B cell (primary cell): ENCODE measurements at regions not wholly inside any gene's neighbourhood (a gene's known extent, or its start where the extent isn't known, plus 50 kb on each side); places are given as distances from the start of the nearest gene placed in this dataset.

Source experiments
- ATAC-seq: fragments of 200-7000 bp; cut with Tn5 transposase; one replicate; pipeline ENCODE4 v1.10.0; 2021; ENCODE audit warnings: low read depth, mild to moderate bottlenecking, moderate number of reproducible peaks, moderate library complexity
- CTCF ChIA-PET: fragments of 350-600 bp; sonication (Branson Sonifier 250); formaldehyde crosslinking; loops from one replicate; lab custom pipeline; 2021; ENCODE audit warnings: antibody characterized with exemption, inconsistent platforms; lab: Charles Lee
- POLR2A ChIA-PET: fragments of 350-600 bp; sonication (Branson Sonifier 250); formaldehyde crosslinking; loops from one replicate; lab custom pipeline; 2021; ENCODE audit warnings: antibody characterized with exemption; lab: Charles Lee
- DNase-seq: peaks from one replicate; pipeline ENCODE4 v3.0.0; 2013
- H2AFZ ChIP-seq: 2 replicates; pipeline ENCODE4 v1.6.1; 2012; ENCODE audit warnings: mild to moderate bottlenecking, low read depth, low read length; ENCODE audit not compliant: insufficient read depth, poor library complexity, severe bottlenecking
- H3K27ac ChIP-seq, 2 donors: 1 replicate in 1 of 2; 2 replicates in 1 of 2; pipeline ENCODE4 v1.5.1; 2012 to 2013; ENCODE audit warnings: low read length in 2 of 2, mild to moderate bottlenecking in 2 of 2, moderate library complexity in 1 of 2
- H3K27me3 ChIP-seq, 4 experiments: fragments of 200-600 bp in 1 of 4; sonication (generic) in 1 of 4; replicated peaks in 1 of 4; 1 replicate in 2 of 4; 2 replicates in 2 of 4; pipeline versions ENCODE4 v1.6.1 to v1.7.0; 2013 to 2016; ENCODE audit warnings: low read length in 3 of 4, mild to moderate bottlenecking in 2 of 4, mixed read lengths in 1 of 4, moderate library complexity in 1 of 4; ENCODE audit not compliant: insufficient read depth in 4 of 4, control insufficient read depth in 3 of 4; ENCODE audit errors: control extremely low read depth in 1 of 4
- H3K36me3 ChIP-seq, 2 experiments: replicated peaks in 1 of 2; 1 replicate in 1 of 2; 2 replicates in 1 of 2; pipeline versions ENCODE4 v1.6.1 to v1.7.1; 2013; ENCODE audit warnings: low read length in 1 of 2; ENCODE audit not compliant: insufficient read depth in 2 of 2, control insufficient read depth in 1 of 2; ENCODE audit errors: control extremely low read depth in 1 of 2, extremely low read depth in 1 of 2
- H3K4me1 ChIP-seq, 2 donors: fragments of 200-600 bp in 1 of 2; sonication (generic) in 1 of 2; 1 replicate in 1 of 2; 2 replicates in 1 of 2; pipeline versions ENCODE4 v1.5.1 to v1.6.1; 2013 to 2017; ENCODE audit warnings: low read length in 2 of 2; ENCODE audit not compliant: control insufficient read depth in 2 of 2, insufficient read depth in 2 of 2
- H3K4me2 ChIP-seq: replicated peaks from 2 replicates; pipeline ENCODE3; 2012; ENCODE audit warnings: mild to moderate bottlenecking, low read depth, low read length; ENCODE audit not compliant: poor library complexity, severe bottlenecking
- H3K4me3 ChIP-seq, 5 experiments: fragments of 200-600 bp in 1 of 5; sonication (generic) in 1 of 5; 1 replicate in 3 of 5; 2 replicates in 2 of 5; pipeline versions ENCODE4 v1.5.1 to v1.7.0; 2011 to 2016; ENCODE audit warnings: low read length in 4 of 5, mild to moderate bottlenecking in 4 of 5, low read depth in 2 of 5, control low read depth in 1 of 5, moderate library complexity in 1 of 5; ENCODE audit not compliant: insufficient read depth in 1 of 5; ENCODE audit errors: control extremely low read depth in 1 of 5, extremely low read depth in 1 of 5
- H3K79me2 ChIP-seq: fragments of 200-600 bp; sonication (generic); one replicate; pipeline ENCODE4 v1.6.0; 2016; ENCODE audit warnings: low read length; ENCODE audit not compliant: control insufficient read depth, insufficient read depth
- H3K9ac ChIP-seq: fragments of 200-600 bp; sonication (generic); 2 replicates; pipeline ENCODE4 v1.6.1; 2017; ENCODE audit warnings: mild to moderate bottlenecking, low read length, moderate library complexity
- H3K9me3 ChIP-seq, 3 donors: one replicate each; pipeline versions ENCODE4 v1.6.1 to v1.7.1; 2013; ENCODE audit warnings: low read length in 2 of 3; ENCODE audit not compliant: control insufficient read depth in 2 of 3, insufficient read depth in 1 of 3; ENCODE audit errors: control extremely low read depth in 1 of 3
- H4K20me1 ChIP-seq: 2 replicates; pipeline ENCODE4 v1.6.0; 2012; ENCODE audit warnings: mild to moderate bottlenecking, low read length; ENCODE audit not compliant: insufficient read depth, control insufficient read depth, poor library complexity, severe bottlenecking
- H3K27ac Mint-ChIP-seq: one replicate; pipeline ENCODE4 v1.8.0; 2021; ENCODE audit warnings: mixed read lengths
- H3K27me3 Mint-ChIP-seq: one replicate; pipeline ENCODE4 v1.8.0; 2021; ENCODE audit warnings: mixed read lengths
- H3K4me1 Mint-ChIP-seq: one replicate; pipeline ENCODE4 v1.8.0; 2021; ENCODE audit warnings: mixed read lengths
- H3K4me3 Mint-ChIP-seq: one replicate; pipeline ENCODE4 v1.8.0; 2021; ENCODE audit warnings: mixed read lengths
- H3K9me3 Mint-ChIP-seq: one replicate; pipeline ENCODE4 v1.8.0; 2022; ENCODE audit warnings: mixed read lengths; ENCODE audit not compliant: insufficient read depth
- EZH2 ChIP-seq: IDR thresholded peaks from 2 replicates; pipeline ENCODE4 v1.6.1; 2012; ENCODE audit warnings: borderline replicate concordance, low read depth, mild to moderate bottlenecking, moderate library complexity, low read length; ENCODE audit not compliant: insufficient read depth, poor library complexity, severe bottlenecking
- WGBS: methylation state at CpG from one replicate; pipeline ENCODE4 v1.1.5; 2013; ENCODE audit warnings: missing lambda C conversion rate; ENCODE audit not compliant: insufficient coverage; 5-methylcytosine and 5-hydroxymethylcytosine counted together
- intact Hi-C: fragments of 100-400 bp; cut with micrococcal nuclease; formaldehyde crosslinking; loops from one replicate; pipeline ENCODE4 v1.10.0; 2022
- TF ChIP-seq, protein P1 (sequence below): fragments of 200-600 bp; IDR thresholded peaks from one replicate; pipeline ENCODE4 v1.8.0; 2022; ENCODE audit warnings: antibody characterized with exemption, mild to moderate bottlenecking

DNA sequence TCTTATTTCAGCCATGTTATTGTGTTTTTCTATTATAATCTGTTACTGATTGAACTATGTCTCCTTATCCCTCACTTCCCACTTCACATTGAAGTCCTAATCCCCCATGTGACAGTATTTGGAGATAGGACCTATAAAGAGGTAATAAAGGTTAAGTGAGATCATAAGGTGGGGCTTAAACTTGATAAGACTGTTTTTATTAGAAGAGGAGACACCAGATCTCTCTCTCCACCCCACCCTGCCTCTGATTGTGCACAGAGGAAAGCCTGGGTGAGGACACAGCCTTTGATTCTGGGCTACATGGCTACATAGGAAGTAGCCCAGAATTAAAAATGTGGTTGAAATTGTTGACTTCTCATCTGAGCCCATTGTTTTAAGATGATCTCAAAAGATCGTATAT lies 414.7 kb downstream of the SLC16A7 start:
- Histone ChIP-seq H3K27me3 (no peaks in the 10 kb centered on the region), H3K9ac (no peak overlapping the region), H4K20me1 (no peaks in the 10 kb centered on the region), H3K4me1 (no peaks in the 10 kb centered on the region), H2AFZ (no peak overlapping the region), H3K4me2 (no peak overlapping the region), H3K27ac (no peak overlapping the region), H3K36me3 (no peaks in the 10 kb centered on the region), H3K79me2 (no peaks in the 10 kb centered on the region), H3K4me3 (no peak overlapping the region), H3K9me3 (no peaks in the 10 kb centered on the region)
- ATAC-seq (no peak), DNase-seq (no peak)
- intact Hi-C loops, result no loop called here
- no peak overlapping the region for H3K27ac Mint-ChIP-seq
- 88% methylated on average over 1 of the region's 1 CpG for WGBS
- H3K9me3 Mint-ChIP-seq, result peaks cover 7% of the 10 kb centered on the region
- POLR2A ChIA-PET, result no interaction called here
- H3K4me1 Mint-ChIP-seq, result no peaks in the 10 kb centered on the region
- CTCF ChIA-PET, result no interaction called here
- no peak overlapping the region for H3K4me3 Mint-ChIP-seq
- TF ChIP-seq, protein P1, sequence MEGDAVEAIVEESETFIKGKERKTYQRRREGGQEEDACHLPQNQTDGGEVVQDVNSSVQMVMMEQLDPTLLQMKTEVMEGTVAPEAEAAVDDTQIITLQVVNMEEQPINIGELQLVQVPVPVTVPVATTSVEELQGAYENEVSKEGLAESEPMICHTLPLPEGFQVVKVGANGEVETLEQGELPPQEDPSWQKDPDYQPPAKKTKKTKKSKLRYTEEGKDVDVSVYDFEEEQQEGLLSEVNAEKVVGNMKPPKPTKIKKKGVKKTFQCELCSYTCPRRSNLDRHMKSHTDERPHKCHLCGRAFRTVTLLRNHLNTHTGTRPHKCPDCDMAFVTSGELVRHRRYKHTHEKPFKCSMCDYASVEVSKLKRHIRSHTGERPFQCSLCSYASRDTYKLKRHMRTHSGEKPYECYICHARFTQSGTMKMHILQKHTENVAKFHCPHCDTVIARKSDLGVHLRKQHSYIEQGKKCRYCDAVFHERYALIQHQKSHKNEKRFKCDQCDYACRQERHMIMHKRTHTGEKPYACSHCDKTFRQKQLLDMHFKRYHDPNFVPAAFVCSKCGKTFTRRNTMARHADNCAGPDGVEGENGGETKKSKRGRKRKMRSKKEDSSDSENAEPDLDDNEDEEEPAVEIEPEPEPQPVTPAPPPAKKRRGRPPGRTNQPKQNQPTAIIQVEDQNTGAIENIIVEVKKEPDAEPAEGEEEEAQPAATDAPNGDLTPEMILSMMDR, result no peak
- TF ChIP-seq EZH2, result no peak
- H3K27me3 Mint-ChIP-seq, result no peaks in the 10 kb centered on the region

DNA sequence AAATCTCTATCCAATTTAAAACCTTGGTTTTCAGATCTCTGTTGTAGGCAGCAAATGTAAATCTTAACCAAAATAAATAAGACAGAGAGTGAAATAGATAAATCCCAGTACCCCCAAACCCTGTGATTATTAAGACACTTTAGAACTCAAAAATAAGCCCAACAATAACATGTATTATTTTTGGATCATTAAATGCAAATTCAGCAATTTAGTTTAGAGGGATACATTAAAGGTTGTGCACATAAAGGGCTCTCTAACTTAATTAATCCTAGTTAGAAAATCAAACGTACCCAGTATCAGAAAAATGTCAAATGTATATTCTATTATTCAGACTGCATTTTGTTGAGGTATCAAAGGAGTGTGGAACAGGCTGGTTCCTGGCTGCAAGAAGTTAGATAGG lies 416.8 kb downstream of the SLC16A7 start:
- Mint-ChIP-seq H3K9me3 (peaks cover 7% of the 10 kb centered on the region), H3K4me1 (no peaks in the 10 kb centered on the region), H3K27me3 (no peaks in the 10 kb centered on the region), H3K4me3 (no peak overlapping the region), H3K27ac (no peak overlapping the region)
- no peaks in the 10 kb centered on the region for H4K20me1 ChIP-seq
- no peak overlapping the region for H3K4me3 ChIP-seq
- H3K9me3 ChIP-seq, result no peaks in the 10 kb centered on the region
- no peaks in the 10 kb centered on the region for H3K79me2 ChIP-seq
- no peaks in the 10 kb centered on the region for H3K36me3 ChIP-seq
- ChIA-PET CTCF (no interaction called here), POLR2A (no interaction called here)
- H3K27me3 ChIP-seq, result no peaks in the 10 kb centered on the region
- H3K9ac ChIP-seq, result no peak overlapping the region
- TF ChIP-seq, protein P1, result no peak
- no peak for TF ChIP-seq EZH2
- DNase-seq (no peak), ATAC-seq (no peak)
- no peak overlapping the region for H3K4me2 ChIP-seq
- intact Hi-C loops, result no loop called here
- WGBS, result no CpG with 5 or more reads among the region's 1 CpG
- H3K27ac ChIP-seq, result no peak overlapping the region
- no peaks in the 10 kb centered on the region for H3K4me1 ChIP-seq
- no peak overlapping the region for H2AFZ ChIP-seq
